Activated CD4-positive, alpha-beta memory T cell treated with anti-CD3 and anti-CD28 coated beads for 36 hours (primary cell): ENCODE measurements at regions not wholly inside any gene's neighbourhood (a gene's known extent, or its start where the extent isn't known, plus 50 kb on each side); places are given as distances from the start of the nearest gene placed in this dataset.

ENCODE experiments used
- CTCF ChIA-PET: fragments of 350-600 bp; sonication (Branson Sonifier 250); formaldehyde crosslinking; loops from one replicate; lab custom pipeline; 2021; ENCODE audit warnings: antibody characterized with exemption, inconsistent platforms; lab: Charles Lee
- POLR2A ChIA-PET: fragments of 350-600 bp; sonication (Branson Sonifier 250); formaldehyde crosslinking; loops from one replicate; lab custom pipeline; 2021; ENCODE audit warnings: antibody characterized with exemption; lab: Charles Lee
- DNase-seq: peaks from one replicate; pipeline ENCODE4 v3.0.0-alpha.2; 2020
- H3K27ac Mint-ChIP-seq: one replicate; pipeline ENCODE4 v1.8.0; 2021; ENCODE audit warnings: mixed read lengths
- H3K27me3 Mint-ChIP-seq: one replicate; pipeline ENCODE4 v1.8.0; 2021; ENCODE audit warnings: mixed read lengths
- H3K36me3 Mint-ChIP-seq: one replicate; pipeline ENCODE4 v1.8.0; 2021; ENCODE audit warnings: mixed read lengths
- H3K4me1 Mint-ChIP-seq: one replicate; pipeline ENCODE4 v1.8.0; 2021; ENCODE audit warnings: low read depth, mixed read lengths
- H3K4me3 Mint-ChIP-seq: one replicate; pipeline ENCODE4 v1.8.0; 2021; ENCODE audit warnings: mild to moderate bottlenecking, mixed read lengths
- H3K9me3 Mint-ChIP-seq: one replicate; pipeline ENCODE4 v1.8.0; 2021; ENCODE audit warnings: mixed read lengths
- intact Hi-C: fragments of 100-400 bp; cut with micrococcal nuclease; formaldehyde crosslinking; loops from one replicate; pipeline ENCODE4 v1.15.1; 2023

DNA sequence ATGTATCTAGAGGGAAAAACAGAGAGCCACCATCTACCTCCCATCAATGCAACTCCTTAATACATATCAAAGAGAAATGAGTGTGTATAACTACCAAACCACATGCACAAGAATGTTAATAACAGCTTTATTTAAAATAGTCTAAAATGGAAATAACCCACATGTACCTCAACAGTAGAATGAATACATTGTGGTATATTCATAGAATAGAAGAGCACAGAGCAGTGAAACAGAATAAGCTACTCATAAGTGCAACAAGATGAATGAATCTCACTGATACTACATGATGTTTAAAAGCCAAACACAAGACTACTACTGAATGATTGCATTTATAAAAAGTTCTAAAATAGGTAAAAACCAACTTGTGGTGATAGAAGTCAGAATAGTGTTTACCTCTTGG is 232.5 kb downstream of the BTG1 start:
- H3K4me1 Mint-ChIP-seq, result peaks cover 8% of the 10 kb centered on the region
- DNase-seq, result no peak
- no peak overlapping the region for H3K27ac Mint-ChIP-seq
- H3K36me3 Mint-ChIP-seq, result no peaks in the 10 kb centered on the region
- H3K9me3 Mint-ChIP-seq, result peaks cover 12% of the 10 kb centered on the region
- H3K27me3 Mint-ChIP-seq, result no peaks in the 10 kb centered on the region
- POLR2A ChIA-PET, result no interaction called here
- no peak overlapping the region for H3K4me3 Mint-ChIP-seq
- intact Hi-C loops, result no loop called here
- CTCF ChIA-PET, result no interaction called here

- DNase-seq, result no peak
- Mint-ChIP-seq H3K9me3 (peaks cover 15% of the 10 kb centered on the region), H3K4me1 (peaks cover 5% of the 10 kb centered on the region), H3K36me3 (no peaks in the 10 kb centered on the region), H3K4me3 (no peak overlapping the region), H3K27ac (no peak overlapping the region), H3K27me3 (no peaks in the 10 kb centered on the region)
- POLR2A ChIA-PET, result no interaction called here
- intact Hi-C loops, result no loop called here
- CTCF ChIA-PET, result no interaction called here
Observed at GRCh38 chr12:91912178-91912577, 233.5 kb downstream of the BTG1 start.

DNA sequence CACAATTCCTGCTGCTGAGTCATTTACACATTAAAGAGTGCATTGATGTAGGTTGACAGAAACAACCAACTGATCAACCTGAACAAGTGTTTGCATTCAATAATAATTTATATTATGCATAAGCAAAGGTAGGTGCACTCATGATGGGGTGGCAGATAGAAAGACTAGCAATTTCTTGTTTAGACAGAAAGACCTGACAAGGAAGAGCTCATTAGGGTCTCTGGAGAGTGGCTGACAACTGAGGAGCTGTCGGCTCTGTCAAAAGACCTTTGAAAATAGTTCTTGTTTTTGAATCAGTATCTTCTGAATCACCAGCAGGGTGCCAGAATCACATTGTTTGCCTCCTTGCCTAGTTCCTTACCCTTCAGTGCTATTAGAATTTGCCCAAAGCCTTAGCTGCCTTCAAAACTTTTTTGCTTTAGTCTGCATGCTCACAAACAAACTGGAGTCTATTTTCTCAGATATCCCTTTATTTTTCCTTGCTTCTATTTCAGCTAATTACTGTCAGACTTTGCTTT is 234.7 kb downstream of the BTG1 start:
- Mint-ChIP-seq H3K4me1 (peaks cover 5% of the 10 kb centered on the region), H3K4me3 (no peak overlapping the region), H3K9me3 (peaks cover 15% of the 10 kb centered on the region), H3K36me3 (peaks cover 3% of the 10 kb centered on the region), H3K27me3 (no peaks in the 10 kb centered on the region), H3K27ac (no peak overlapping the region)
- intact Hi-C loops, result no loop called here
- no peak for DNase-seq
- POLR2A ChIA-PET, result no interaction called here
- CTCF ChIA-PET, result interaction anchor here (1.1 kb wide), 1 partner anchor 100 kb away, joined by 4 read pairs; no protein-coding TSS in a partner anchor

- peak overlapping the region; percentile 0 for H3K27ac Mint-ChIP-seq
- no peak overlapping the region for H3K4me3 Mint-ChIP-seq
- peaks cover 15% of the 10 kb centered on the region for H3K9me3 Mint-ChIP-seq
- intact Hi-C loops, result no loop called here
- H3K4me1 Mint-ChIP-seq, result peaks cover 19% of the 10 kb centered on the region
- ChIA-PET POLR2A (no interaction called here), CTCF (no interaction called here)
- H3K27me3 Mint-ChIP-seq, result no peaks in the 10 kb centered on the region
- peaks cover 12% of the 10 kb centered on the region for H3K36me3 Mint-ChIP-seq
- DNase-seq, result no peak
Observed at GRCh38 chr12:91902860-91903683, 242.6 kb downstream of the BTG1 start.

GRCh38 chr12:91901381-91902074 is 244.1 kb downstream of the BTG1 start:
- H3K27me3 Mint-ChIP-seq, result no peaks in the 10 kb centered on the region
- no peak overlapping the region for H3K4me3 Mint-ChIP-seq
- DNase-seq, result no peak
- POLR2A ChIA-PET, result interaction anchor here (0.6 kb wide), 1 partner anchor 68 kb away, joined by 3 read pairs; no protein-coding TSS in a partner anchor
- no peak overlapping the region for H3K27ac Mint-ChIP-seq
- peaks cover 10% of the 10 kb centered on the region for H3K9me3 Mint-ChIP-seq
- CTCF ChIA-PET, result no interaction called here
- H3K36me3 Mint-ChIP-seq, result peaks cover 10% of the 10 kb centered on the region
- intact Hi-C loops, result no loop called here
- H3K4me1 Mint-ChIP-seq, result peaks cover 19% of the 10 kb centered on the region

GRCh38 chr12:91900971-91901370 is 244.7 kb downstream of the BTG1 start:
- Mint-ChIP-seq H3K27ac (no peak overlapping the region), H3K27me3 (no peaks in the 10 kb centered on the region), H3K4me1 (peaks cover 19% of the 10 kb centered on the region), H3K36me3 (peaks cover 9% of the 10 kb centered on the region), H3K4me3 (no peak overlapping the region), H3K9me3 (peaks cover 10% of the 10 kb centered on the region)
- DNase-seq, result no peak
- intact Hi-C loops, result no loop called here
- ChIA-PET CTCF (interaction anchor here (1.6 kb wide), 1 partner anchor 89 kb away, joined by 4 read pairs; no protein-coding TSS in a partner anchor), POLR2A (no interaction called here)

- peaks cover 10% of the 10 kb centered on the region for H3K9me3 Mint-ChIP-seq
- DNase-seq, result no peak
- intact Hi-C loops, result no loop called here
- no peaks in the 10 kb centered on the region for H3K27me3 Mint-ChIP-seq
- H3K27ac Mint-ChIP-seq, result no peak overlapping the region
- H3K4me3 Mint-ChIP-seq, result no peak overlapping the region
- CTCF ChIA-PET, result no interaction called here
- POLR2A ChIA-PET, result no interaction called here
- peaks cover 10% of the 10 kb centered on the region for H3K4me1 Mint-ChIP-seq
- peaks cover 9% of the 10 kb centered on the region for H3K36me3 Mint-ChIP-seq
Observed at GRCh38 chr12:91899056-91899455, 246.6 kb downstream of the BTG1 start.

DNA sequence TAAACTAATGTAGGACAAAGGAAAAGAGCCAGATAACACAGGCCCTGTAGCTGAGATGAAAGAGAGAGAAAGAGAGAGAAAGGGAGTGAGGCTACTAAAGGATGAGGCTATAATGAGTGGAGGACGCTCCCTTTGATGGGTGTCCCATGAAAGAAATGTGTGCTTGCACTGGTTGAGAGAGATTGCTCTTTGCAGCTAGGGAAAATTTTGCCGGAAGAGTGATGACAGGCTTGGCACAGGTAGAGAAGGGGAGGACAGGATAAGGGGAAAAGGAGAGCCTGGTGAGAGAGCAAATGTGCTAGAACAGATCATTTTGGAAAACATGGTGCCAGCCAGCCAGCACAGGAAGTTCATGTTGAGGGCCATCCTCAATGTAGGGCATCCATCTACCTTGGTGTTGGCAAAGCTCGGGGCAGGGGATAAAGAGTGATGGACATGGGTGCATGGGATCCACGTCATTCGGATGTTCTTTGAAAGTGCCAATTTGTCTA is 248.6 kb downstream of the BTG1 start:
- Mint-ChIP-seq H3K9me3 (peaks cover 3% of the 10 kb centered on the region), H3K4me3 (no peak overlapping the region), H3K4me1 (no peaks in the 10 kb centered on the region), H3K27me3 (no peaks in the 10 kb centered on the region), H3K36me3 (peaks cover 9% of the 10 kb centered on the region), H3K27ac (no peak overlapping the region)
- intact Hi-C loops, result no loop called here
- ChIA-PET CTCF (no interaction called here), POLR2A (no interaction called here)
- DNase-seq, result no peak

DNA sequence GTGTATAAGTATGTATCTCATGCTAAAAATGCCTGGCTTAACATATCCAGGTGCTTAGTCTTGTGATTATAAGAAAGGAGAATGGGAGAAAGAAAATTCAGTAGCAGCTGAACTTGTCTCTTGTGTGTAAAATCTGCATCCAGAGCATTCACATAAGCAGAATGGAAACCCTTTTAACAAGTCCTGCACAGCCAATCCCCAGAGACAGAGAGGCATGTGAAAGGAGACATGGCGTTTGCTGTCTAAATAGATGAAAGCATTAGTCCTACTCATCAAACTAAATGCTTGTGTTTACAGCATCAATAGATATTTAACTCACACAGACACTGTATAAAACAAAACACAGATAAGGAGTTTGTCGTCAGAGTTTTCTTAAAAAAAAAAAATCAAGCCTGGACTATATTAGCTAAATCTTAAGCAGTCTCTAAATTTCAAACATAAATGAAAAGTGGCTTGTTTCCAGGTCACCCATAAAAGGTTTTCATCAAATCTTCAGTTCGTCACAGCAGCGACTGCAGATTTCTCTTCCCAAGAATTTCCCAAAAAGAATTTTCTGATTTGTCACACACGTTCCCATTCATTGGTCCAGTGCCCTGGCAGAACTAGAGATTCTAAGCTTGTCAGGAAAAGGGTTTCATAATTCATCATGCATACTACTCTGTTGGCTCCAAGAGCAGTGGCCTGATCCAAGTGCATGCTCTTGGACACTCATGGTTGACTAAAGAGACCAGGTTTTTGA is 249.2 kb downstream of the BTG1 start:
- no peaks in the 10 kb centered on the region for H3K27me3 Mint-ChIP-seq
- H3K9me3 Mint-ChIP-seq, result peaks cover 3% of the 10 kb centered on the region
- intact Hi-C loops, result no loop called here
- ChIA-PET POLR2A (no interaction called here), CTCF (no interaction called here)
- H3K36me3 Mint-ChIP-seq, result peaks cover 5% of the 10 kb centered on the region
- DNase-seq, result no peak
- no peak overlapping the region for H3K27ac Mint-ChIP-seq
- no peak overlapping the region for H3K4me3 Mint-ChIP-seq
- H3K4me1 Mint-ChIP-seq, result no peaks in the 10 kb centered on the region

- ChIA-PET POLR2A (no interaction called here), CTCF (no interaction called here)
- H3K9me3 Mint-ChIP-seq, result no peaks in the 10 kb centered on the region
- intact Hi-C loops, result no loop called here
- no peaks in the 10 kb centered on the region for H3K27me3 Mint-ChIP-seq
- no peaks in the 10 kb centered on the region for H3K4me1 Mint-ChIP-seq
- no peak for DNase-seq
- no peak overlapping the region for H3K27ac Mint-ChIP-seq
- no peak overlapping the region for H3K4me3 Mint-ChIP-seq
- no peaks in the 10 kb centered on the region for H3K36me3 Mint-ChIP-seq
Observed at GRCh38 chr12:91894911-91895310, 250.7 kb downstream of the BTG1 start.

DNA sequence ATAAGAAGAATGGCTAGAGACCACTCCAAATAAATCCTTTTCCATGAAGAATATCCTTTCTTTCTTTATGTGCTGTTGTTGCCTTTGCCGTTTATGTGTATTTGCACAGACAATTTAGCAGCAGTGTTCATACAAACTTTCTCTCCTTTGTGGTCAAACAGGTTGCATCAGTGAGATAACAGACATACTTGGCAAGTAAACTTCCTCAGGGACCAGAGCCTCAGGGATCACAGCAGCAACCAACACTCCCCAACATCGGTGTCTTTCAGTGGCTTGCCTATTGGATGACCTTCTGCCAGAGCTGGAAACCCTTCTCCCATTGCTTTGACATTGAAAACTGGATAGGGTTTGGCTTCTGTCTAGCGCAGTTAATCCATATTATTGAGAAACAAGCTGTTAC is 252.2 kb downstream of the BTG1 start:
- H3K4me1 Mint-ChIP-seq, result no peaks in the 10 kb centered on the region
- H3K4me3 Mint-ChIP-seq, result no peak overlapping the region
- no peak overlapping the region for H3K27ac Mint-ChIP-seq
- ChIA-PET CTCF (no interaction called here), POLR2A (no interaction called here)
- no peak for DNase-seq
- no peaks in the 10 kb centered on the region for H3K27me3 Mint-ChIP-seq
- intact Hi-C loops, result no loop called here
- no peaks in the 10 kb centered on the region for H3K9me3 Mint-ChIP-seq
- no peaks in the 10 kb centered on the region for H3K36me3 Mint-ChIP-seq
